HFF-Myc (cell line): ENCODE measurements at regions not wholly inside any gene's neighbourhood (a gene's known extent, or its start where the extent isn't known, plus 50 kb on each side); places are given as distances from the start of the nearest gene placed in this dataset.

Source experiments
- DNase-seq: peaks from one replicate; pipeline ENCODE4 v3.0.0-alpha.2; 2011; ENCODE audit warnings: low read depth; ENCODE audit errors: extremely low read depth
- H3K4me3 ChIP-seq: replicated peaks from 2 replicates; pipeline ENCODE4 v1.5.1; 2011; ENCODE audit warnings: low read depth, mild to moderate bottlenecking, control low read depth, low read length
- TF ChIP-seq, protein P1 (sequence below): IDR thresholded peaks from 2 replicates; pipeline ENCODE4 v1.5.1; 2012; ENCODE audit warnings: mild to moderate bottlenecking, low read depth, low read length, control low read depth; ENCODE audit errors: missing control alignments

DNA sequence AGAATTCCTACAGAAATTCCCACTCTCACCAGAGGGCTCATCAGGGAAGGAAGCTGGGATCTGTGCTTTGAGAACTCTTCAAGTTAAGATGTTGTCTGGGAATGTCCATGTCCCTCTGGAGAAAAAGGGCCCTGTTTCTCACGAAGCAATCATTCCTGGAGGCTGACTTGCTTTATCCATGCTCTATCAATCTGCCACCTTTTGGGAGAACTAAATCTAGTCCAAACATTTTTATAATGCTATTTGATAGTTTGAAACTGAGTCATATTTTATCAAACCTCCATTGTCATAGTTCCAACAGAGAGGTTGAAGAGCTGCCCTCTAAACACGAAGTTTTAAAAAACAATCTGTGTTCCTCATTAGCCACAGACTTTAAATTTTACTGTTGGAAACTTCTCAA is 219.2 kb downstream of the MTX2 start:
- TF ChIP-seq, protein P1, sequence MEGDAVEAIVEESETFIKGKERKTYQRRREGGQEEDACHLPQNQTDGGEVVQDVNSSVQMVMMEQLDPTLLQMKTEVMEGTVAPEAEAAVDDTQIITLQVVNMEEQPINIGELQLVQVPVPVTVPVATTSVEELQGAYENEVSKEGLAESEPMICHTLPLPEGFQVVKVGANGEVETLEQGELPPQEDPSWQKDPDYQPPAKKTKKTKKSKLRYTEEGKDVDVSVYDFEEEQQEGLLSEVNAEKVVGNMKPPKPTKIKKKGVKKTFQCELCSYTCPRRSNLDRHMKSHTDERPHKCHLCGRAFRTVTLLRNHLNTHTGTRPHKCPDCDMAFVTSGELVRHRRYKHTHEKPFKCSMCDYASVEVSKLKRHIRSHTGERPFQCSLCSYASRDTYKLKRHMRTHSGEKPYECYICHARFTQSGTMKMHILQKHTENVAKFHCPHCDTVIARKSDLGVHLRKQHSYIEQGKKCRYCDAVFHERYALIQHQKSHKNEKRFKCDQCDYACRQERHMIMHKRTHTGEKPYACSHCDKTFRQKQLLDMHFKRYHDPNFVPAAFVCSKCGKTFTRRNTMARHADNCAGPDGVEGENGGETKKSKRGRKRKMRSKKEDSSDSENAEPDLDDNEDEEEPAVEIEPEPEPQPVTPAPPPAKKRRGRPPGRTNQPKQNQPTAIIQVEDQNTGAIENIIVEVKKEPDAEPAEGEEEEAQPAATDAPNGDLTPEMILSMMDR, result no peak
- DNase-seq, result no peak
- H3K4me3 ChIP-seq, result no peak overlapping the region

DNA sequence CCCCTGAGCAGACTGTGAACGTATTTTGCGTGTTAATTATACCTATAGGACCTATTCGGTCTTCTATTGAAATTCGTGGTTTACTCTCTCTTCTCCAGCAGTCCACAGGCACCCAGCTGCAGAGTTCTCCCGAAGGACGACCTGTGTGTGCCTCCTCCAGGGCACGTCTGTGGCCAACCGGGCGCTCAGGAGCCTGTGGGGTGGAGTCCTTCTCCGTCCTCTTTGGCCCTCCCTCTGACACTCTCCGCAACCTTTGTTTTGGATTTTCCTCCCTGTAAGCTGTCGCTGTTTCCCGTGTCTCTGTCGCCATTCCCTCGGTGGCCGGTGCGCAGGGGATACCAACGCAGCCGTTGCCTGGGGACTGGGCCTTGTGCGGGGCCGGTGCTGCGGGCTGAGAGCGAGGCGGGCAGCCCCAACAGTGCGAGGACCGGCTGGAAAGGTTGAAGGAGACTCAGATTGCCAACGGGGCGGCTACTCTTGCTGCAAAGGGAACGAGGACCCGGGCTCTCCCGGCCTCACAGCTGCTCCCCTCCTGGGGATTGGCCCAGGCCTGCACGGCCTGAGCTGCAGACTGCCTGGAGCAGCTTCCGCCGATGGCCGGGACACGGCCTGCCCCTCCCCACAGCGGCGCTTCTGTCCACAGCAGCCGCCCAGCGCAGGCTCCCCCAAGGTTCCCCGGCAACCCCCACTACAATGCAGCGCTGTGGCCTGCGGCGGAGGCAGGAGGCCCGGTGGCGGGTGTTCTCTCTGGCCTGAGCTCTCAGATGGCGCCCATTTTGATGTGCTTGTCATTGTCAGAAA is 221.0 kb downstream of the MTX2 start:
- H3K4me3 ChIP-seq, result peak overlapping the region; percentile 15; the same call in 1 of the 2 replicates
- no peak for DNase-seq
- TF ChIP-seq, protein P1, result no peak

DNA sequence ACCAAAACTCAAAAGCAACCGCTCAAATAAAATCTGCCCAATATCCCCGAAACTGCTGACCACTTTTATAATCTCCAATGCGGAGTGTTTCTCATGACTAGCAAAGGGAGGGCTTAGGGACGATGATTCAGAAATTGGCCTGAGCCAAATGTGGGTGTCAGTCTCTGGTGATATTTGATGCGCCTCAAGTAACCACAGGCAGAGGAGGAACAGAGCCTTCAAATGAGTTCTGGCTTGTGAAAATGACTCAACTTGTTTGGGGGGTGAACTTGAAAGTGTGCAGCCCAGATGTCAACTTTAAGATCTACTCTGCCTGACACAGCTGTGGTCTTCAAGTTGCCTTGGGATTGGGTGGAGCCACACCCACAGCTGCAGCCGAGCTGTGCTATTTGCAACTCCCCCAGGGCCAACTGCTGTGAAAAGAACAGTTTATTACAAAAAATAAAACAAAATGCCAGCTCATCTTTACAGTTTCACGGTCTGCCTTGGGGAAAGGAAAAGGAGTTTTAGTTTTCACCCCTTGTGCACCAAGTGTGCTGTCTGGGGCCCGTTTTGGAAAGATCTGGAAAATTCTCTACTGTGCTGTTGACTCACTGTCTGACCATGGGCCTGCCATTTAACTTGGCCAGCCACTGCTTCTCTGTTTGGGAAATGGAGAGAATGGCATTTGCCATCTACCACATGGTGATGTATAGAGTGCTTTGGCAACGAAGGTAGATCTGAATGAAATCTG is 222.1 kb downstream of the MTX2 start:
- DNase-seq, result peak; percentile 100
- TF ChIP-seq, protein P1, result no peak
- H3K4me3 ChIP-seq, result no peak overlapping the region; the same call in 1 of the 2 replicates

DNA sequence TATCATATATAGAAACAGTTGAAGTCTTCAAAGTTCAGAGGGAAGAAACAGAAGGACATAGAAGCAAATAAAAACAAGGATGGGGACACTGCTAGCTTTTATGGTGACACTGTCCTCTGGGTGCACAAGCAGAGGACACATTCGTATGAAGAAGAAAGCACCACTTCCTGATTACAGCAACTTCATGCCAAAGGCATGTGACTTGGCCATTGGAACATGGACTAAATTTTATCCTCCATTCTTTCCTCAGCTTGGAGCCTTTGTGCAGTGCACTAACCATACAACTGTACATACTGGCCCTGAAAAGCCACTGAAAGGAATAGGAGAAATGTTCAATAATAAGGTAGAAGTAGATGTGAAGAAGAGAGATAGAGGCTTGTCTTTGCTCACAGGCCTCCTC is 223.3 kb downstream of the MTX2 start:
- TF ChIP-seq, protein P1, result no peak
- DNase-seq, result no peak
- no peak overlapping the region for H3K4me3 ChIP-seq

DNA sequence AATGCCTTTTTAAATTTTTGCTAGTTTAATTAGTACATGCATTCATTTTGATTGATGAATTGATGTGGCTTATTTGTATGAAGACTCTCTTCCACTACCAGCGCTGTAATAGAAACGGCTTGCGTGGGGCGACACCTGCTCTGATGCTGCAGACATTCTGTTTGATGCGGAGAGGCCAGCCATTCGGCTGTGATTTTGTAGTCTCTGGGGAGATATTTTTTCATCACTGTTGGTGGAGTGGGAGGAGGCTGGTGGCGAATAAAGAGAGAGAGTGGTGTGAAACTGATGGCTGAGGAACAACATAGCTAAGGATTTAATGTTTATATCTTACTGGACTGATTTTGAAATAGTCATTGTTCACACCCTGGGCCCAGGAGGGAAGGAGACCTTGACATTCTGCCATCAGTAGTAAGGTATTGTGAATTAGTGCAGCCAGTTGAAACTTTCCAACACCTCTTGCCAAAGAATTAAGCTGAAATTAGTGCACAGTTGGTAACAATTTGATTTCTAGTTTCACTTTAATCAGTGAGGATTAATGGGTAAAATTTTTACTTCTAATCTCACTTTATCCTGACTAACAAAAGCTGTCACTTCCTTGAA is 224.1 kb downstream of the MTX2 start:
- no peak overlapping the region for H3K4me3 ChIP-seq
- TF ChIP-seq, protein P1, result no peak
- no peak for DNase-seq

DNA sequence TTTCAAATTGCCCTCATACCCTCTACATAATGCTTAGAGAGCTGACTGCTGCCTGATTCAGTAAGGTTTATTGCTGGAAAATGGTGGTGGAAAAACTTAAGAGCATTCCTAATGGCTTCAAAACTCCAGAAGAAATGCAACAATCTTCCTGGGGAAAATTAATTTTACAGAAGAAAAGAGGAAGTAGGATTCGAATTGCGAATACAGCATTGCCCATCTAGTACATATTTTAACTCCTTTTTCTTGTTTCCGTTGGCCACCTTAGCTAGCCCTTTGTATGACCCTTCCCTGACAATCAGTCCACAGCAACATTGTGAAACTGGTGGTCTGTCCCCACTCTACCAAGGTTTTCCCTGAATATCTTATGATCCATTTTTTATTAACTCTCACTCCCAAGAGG is 224.7 kb downstream of the MTX2 start:
- H3K4me3 ChIP-seq, result no peak overlapping the region
- TF ChIP-seq, protein P1, result no peak
- no peak for DNase-seq
